Mesodermal cell (in vitro differentiated cells): ENCODE measurements at regions not wholly inside any gene's neighbourhood (a gene's known extent, or its start where the extent isn't known, plus 50 kb on each side); places are given as distances from the start of the nearest gene placed in this dataset.

ENCODE experiments used
- H3K27ac ChIP-seq: 2 replicates; pipeline ENCODE4 v1.7.0; 2013; ENCODE audit warnings: mild to moderate bottlenecking, low read depth, low read length, moderate library complexity; ENCODE audit not compliant: severe bottlenecking
- H3K36me3 ChIP-seq: 2 replicates; pipeline ENCODE4 v1.7.1; 2013; ENCODE audit warnings: mild to moderate bottlenecking, low read length, moderate library complexity; ENCODE audit not compliant: control insufficient read depth, insufficient read depth
- H3K4me1 ChIP-seq: one replicate; pipeline ENCODE4 v1.7.1; 2013; ENCODE audit warnings: mild to moderate bottlenecking, low read length; ENCODE audit not compliant: insufficient read depth, control insufficient read depth, poor library complexity, severe bottlenecking
- H3K4me3 ChIP-seq: 2 replicates; pipeline ENCODE4 v1.7.0; 2013; ENCODE audit warnings: low read length, control low read depth, mild to moderate bottlenecking; ENCODE audit not compliant: insufficient read depth, poor library complexity, severe bottlenecking; ENCODE audit errors: extremely low read depth
- H3K9me3 ChIP-seq: 2 replicates; pipeline ENCODE4 v1.7.1; 2013; ENCODE audit warnings: mild to moderate bottlenecking, low read length, moderate library complexity; ENCODE audit not compliant: control insufficient read depth
- WGBS, 2 experiments: methylation state at CpG; one replicate each; pipeline ENCODE4 v1.1.5; 2013; ENCODE audit warnings: missing lambda C conversion rate in 2 of 2; ENCODE audit not compliant: insufficient coverage in 2 of 2; 5-methylcytosine and 5-hydroxymethylcytosine counted together

DNA sequence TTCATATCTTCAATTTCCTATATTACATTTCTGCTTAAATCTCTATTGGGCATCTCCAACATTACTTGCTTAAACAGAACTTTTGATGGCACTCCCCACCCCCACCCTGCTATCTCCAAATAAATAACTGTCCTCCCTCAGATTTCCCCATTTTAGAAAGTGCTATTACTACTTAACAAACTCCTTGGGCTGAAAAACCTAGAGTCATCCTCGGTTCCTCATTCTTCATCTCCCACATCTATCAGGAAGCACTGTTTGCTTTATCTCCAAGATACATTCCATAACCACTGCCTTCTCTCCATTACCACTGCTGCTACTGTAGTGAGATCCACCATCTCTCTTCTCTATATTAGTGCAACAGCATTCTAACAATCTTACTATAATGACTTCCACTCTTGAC, 150.4 kb upstream of the CYRIA start:
- Histone ChIP-seq H3K4me1 (no peaks in the 10 kb centered on the region), H3K36me3 (no peaks in the 10 kb centered on the region), H3K9me3 (no peaks in the 10 kb centered on the region), H3K27ac (no peak overlapping the region), H3K4me3 (no peak overlapping the region)
- 73 to 89% methylated on average over 1 of the region's 1 CpG for WGBS, 2 experiments

GRCh38 chr2:16813593-16813992, 148.0 kb upstream of the CYRIA start:
- WGBS, 2 experiments, result 100% methylated on average over 1 of the region's 1 CpG; no CpG with 5 or more reads in 1 of the 2 experiments
- Histone ChIP-seq H3K4me3 (no peak overlapping the region), H3K27ac (no peak overlapping the region), H3K9me3 (no peaks in the 10 kb centered on the region), H3K36me3 (no peaks in the 10 kb centered on the region), H3K4me1 (no peaks in the 10 kb centered on the region)

GRCh38 chr2:16798472-16798871, 132.8 kb upstream of the CYRIA start:
- no peaks in the 10 kb centered on the region for H3K4me1 ChIP-seq
- H3K4me3 ChIP-seq, result no peak overlapping the region
- 40 to 80% methylated on average over 1 of the region's 2 CpGs for WGBS, 2 experiments
- H3K36me3 ChIP-seq, result no peaks in the 10 kb centered on the region
- H3K9me3 ChIP-seq, result no peaks in the 10 kb centered on the region
- no peak overlapping the region for H3K27ac ChIP-seq

DNA sequence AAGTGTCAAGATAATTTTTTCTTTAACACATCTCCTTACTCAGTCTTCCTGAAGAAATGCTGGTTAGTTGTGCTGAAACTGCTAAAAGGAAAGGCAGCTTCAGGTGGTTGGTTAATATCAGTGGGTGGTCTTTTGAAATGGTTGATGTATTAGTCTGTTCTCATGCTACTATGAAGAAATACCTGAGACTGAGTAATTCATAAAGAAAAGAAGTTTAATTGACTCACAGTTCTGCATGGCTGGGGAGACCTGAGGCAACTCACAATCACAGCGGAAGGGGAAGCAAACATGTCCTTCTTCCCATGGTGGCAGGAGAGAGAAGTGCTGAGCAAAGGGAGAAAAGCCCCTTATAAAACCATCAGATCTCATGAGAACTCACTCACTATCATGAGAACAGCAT, 125.9 kb upstream of the CYRIA start:
- WGBS, 2 experiments, result no CpG with 5 or more reads among the region's 1 CpG
- Histone ChIP-seq H3K27ac (no peak overlapping the region), H3K36me3 (no peaks in the 10 kb centered on the region), H3K9me3 (no peaks in the 10 kb centered on the region), H3K4me1 (no peaks in the 10 kb centered on the region), H3K4me3 (no peak overlapping the region)

DNA sequence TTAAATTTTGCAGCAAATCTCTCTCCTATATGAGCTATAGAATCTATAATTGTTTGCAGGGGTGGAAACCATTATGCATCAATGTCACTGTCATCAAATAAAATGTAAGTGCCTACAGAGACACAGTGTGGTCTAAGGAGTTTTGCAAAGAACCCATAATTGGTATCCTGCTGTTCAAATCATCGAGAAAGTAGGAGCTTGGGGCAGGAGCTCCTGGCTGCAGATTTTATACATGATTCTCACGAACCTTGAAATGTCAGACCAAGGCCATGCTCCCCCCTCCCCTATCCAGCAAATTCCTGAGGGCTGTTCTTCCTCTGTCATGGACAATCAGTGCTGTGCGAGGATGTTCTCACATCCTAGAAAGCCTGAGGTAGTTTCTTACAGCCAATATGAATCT, 119.5 kb upstream of the CYRIA start:
- Histone ChIP-seq H3K4me3 (no peak overlapping the region), H3K9me3 (peaks cover 6% of the 10 kb centered on the region), H3K36me3 (no peaks in the 10 kb centered on the region), H3K4me1 (no peaks in the 10 kb centered on the region), H3K27ac (no peak overlapping the region)
- 67 to 93% methylated on average over 1 to 2 of the region's 3 CpGs for WGBS, 2 experiments

- H3K27ac ChIP-seq, result no peak overlapping the region
- H3K4me3 ChIP-seq, result no peak overlapping the region
- no peaks in the 10 kb centered on the region for H3K36me3 ChIP-seq
- 100% methylated on average over 1 of the region's 3 CpGs; no CpG with 5 or more reads in 1 of the 2 experiments for WGBS, 2 experiments
- peaks cover 6% of the 10 kb centered on the region for H3K9me3 ChIP-seq
- no peaks in the 10 kb centered on the region for H3K4me1 ChIP-seq
Measured at GRCh38 chr2:16784652-16785051, 119.0 kb upstream of the CYRIA start.

GRCh38 chr2:16777123-16777870, 111.7 kb upstream of the CYRIA start:
- WGBS, 2 experiments, result 85 to 86% methylated on average over 8 of the region's 10 CpGs
- no peak overlapping the region for H3K4me3 ChIP-seq
- no peaks in the 10 kb centered on the region for H3K36me3 ChIP-seq
- H3K4me1 ChIP-seq, result peaks cover 3% of the 10 kb centered on the region
- peaks cover 6% of the 10 kb centered on the region for H3K9me3 ChIP-seq
- H3K27ac ChIP-seq, result no peak overlapping the region

GRCh38 chr2:16775899-16776231, 110.2 kb upstream of the CYRIA start:
- H3K36me3 ChIP-seq, result no peaks in the 10 kb centered on the region
- peaks cover 3% of the 10 kb centered on the region for H3K4me1 ChIP-seq
- peaks cover 3% of the 10 kb centered on the region for H3K9me3 ChIP-seq
- H3K27ac ChIP-seq, result no peak overlapping the region
- no peak overlapping the region for H3K4me3 ChIP-seq
- WGBS, 2 experiments, result 83 to 100% methylated on average over 1 of the region's 1 CpG

GRCh38 chr2:16774980-16775898, 109.6 kb upstream of the CYRIA start:
- H3K4me1 ChIP-seq, result peaks cover 3% of the 10 kb centered on the region
- WGBS, 2 experiments, result 85 to 86% methylated on average over 8 to 12 of the region's 16 CpGs
- H3K27ac ChIP-seq, result no peak overlapping the region
- no peaks in the 10 kb centered on the region for H3K36me3 ChIP-seq
- no peaks in the 10 kb centered on the region for H3K9me3 ChIP-seq
- no peak overlapping the region for H3K4me3 ChIP-seq

- Histone ChIP-seq H3K4me3 (no peak overlapping the region), H3K36me3 (no peaks in the 10 kb centered on the region), H3K27ac (peak overlapping the region; percentile 42), H3K4me1 (peaks cover 3% of the 10 kb centered on the region), H3K9me3 (no peaks in the 10 kb centered on the region)
- 100% methylated on average over 1 of the region's 2 CpGs for WGBS, 2 experiments
Measured at GRCh38 chr2:16774091-16774490, 108.5 kb upstream of the CYRIA start.
